NCI-H345 (cell line): ENCODE measurements at regions not wholly inside any gene's neighbourhood (a gene's known extent, or its start where the extent isn't known, plus 50 kb on each side); places are given as distances from the start of the nearest gene placed in this dataset.
A peak's percentile ranks its signal among the peaks of the same experiment; 100 is the strongest.
"Not testable (repeated sequence)": the region's sequence is repeated elsewhere in the genome, so short reads cannot be mapped to it uniquely, and the experiment has no call there.

Source experiments
- DNase-seq: peaks from one replicate; lab custom pipeline; 2025; lab: John Stamatoyannopoulos, UW

DNA sequence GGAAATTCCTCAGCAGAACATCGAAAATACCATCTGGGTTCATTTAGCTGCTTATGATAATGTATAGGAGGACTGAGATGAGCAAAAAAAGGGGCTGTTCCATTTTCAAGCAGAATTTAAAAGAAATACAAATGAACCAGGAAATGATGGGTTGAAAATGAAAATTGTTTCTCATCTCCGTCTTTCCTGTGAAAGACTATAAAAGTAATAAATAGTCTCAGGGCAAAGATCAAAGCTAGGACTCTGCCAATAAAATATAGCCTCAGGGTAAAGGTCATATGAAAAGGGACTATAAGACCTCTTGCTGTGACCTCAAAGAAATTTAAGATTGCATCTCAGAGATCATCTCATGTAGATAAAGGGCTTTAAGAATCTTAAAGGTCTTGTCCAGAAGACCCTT, 478.0 kb downstream of the BTG1 start:
- DNase-seq = no peak

DNA sequence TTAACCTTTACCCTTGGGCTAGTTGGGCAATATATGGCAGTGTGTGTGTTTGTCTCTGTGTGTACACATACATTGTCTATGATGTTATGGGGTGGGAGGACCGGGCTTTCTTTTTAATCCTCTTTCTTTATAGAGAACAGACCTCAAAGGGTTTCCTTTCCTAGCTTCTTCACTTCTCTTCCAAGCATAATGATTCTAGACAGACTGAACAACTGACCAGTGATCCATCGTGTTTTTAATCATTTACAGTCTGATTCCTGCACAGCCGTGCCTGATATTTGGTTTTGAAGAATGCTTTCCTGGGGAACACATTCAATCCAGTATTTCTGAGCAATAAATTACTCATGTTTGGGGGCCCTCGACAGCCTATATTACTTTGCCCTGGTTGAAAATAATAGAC, 481.1 kb upstream of the DCN start:
- DNase-seq = peak; percentile 41

DNA sequence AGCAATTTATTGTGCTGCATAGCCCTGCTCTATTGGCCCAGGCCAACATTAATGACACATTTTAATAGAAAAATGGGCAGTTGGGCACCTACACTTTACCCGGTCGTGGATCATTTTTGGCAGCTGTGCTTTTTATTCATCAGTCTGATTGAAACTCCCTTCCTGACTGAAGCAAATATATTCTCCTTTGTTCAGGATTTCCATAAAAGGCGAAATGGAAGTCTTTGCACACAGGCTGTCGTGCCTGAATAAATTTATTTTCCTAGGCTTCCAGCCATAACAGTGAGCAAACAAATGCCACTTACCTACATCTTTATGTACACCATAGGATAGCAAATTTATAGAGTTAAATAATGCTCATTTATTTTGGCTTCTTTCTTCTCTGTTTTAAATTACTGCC, 480.7 kb upstream of the DCN start:
- DNase-seq = peak; percentile 87

DNA sequence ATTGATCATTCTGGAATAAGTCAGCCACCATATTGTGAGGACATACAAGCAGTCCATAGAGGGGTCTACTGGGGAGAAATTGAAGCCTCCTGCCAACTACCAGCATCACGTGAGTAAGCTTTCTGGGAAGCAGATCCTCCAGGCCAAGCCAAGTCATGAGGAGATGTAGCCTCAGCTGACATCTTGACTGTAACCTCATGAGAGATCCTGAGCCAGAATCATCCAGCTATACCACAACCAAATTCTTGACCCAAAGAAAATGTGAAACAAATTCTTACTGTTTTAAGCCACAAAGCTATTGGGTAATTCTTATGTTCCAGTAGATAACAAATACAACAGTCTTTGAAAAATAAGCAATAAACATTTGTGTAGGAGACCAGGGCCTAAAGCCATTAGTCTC, 479.4 kb upstream of the DCN start:
- no peak for DNase-seq

DNA sequence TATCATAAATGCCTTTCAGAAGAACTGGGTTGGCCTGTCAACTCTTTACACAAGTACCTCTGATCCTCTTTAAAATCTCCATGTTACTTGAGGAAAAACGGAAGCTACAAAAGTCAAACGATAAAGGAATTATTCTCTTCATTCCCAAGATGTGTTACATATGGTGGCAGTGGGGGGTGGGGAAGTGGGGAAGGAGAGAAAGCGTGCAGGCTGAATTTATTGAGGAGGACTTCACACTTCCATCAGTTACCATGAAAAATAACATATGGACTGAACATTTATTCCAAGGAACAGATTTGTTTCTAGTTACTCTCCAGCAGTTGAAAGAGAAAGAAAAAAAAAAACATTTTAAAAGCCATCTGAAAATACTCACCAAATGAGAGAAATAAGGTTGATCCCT, 474.4 kb upstream of the DCN start:
- no peak for DNase-seq

DNA sequence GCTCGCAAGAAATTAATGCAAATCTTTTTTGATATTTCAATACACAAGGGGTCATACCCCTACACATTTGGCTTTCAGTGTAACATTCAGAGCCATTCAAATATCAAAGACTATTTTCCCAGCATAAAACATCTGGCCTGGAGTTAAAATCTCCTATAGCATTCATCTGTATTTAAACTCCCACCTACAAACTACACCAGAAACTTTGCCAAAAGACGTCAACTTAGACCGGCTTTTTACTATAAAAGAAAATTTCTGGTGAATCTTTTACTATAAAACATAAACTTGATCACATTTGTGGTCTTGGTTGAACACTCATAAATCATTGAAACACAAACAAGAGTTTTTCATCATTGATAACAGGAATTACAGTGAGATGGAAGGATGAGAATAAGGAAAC, 473.3 kb upstream of the DCN start:
- no peak for DNase-seq

DNA sequence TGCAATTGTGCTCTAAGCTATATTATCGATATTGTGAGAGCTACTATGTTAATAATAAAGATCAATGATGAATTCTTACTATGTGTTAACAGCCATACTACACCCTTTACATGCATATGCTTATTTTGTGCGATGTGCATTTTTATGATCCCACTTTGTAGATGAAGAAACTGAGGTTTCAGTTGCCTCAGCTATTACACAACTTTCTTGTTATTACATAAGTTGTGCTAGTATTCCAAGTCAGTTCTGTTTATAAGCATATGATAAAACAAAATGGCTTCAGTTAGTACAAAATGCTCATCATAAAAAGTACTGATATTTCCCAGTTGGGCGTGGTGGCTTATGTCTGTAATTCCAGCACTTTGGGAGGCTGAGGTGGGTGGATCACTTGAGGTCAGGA, 471.5 kb upstream of the DCN start:
- DNase-seq = no peak

DNA sequence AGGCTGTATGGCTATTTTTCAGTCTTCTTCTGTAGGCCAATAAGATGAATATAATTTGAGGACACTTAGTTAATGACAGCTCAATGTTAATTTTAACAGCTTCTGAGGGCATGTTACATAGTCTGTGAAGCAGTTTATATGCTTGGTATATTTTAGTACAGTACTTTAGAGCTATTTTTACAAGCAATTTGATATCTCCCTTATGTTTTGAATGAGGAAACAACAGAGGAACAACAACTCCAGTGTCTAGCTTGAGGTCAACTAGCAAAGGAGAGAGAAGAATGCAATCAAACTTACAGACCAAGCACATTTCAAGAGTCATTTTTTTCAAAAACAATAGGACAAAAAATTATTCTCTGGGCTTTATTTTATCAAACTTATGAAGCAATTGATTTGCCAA, 469.1 kb upstream of the DCN start:
- no peak for DNase-seq

DNA sequence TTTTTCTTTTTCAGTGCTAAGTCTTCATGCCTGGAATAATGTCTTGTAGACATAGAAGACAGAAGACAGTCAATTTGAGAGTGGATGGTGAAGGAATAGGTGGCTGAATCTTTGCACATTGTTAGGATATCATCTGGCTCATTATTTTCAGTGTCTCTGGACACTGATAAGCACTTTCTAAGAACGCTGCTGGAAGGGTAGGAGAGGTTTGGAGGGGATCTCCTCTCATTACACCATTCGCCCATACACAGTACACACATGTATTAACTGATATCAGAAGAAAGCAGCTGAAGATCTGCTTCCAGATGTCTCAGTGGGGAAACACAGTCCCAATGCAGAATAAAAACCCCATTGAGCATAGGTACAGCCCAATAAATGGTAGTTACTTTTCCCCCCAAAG, 461.1 kb upstream of the DCN start:
- DNase-seq = no peak

DNA sequence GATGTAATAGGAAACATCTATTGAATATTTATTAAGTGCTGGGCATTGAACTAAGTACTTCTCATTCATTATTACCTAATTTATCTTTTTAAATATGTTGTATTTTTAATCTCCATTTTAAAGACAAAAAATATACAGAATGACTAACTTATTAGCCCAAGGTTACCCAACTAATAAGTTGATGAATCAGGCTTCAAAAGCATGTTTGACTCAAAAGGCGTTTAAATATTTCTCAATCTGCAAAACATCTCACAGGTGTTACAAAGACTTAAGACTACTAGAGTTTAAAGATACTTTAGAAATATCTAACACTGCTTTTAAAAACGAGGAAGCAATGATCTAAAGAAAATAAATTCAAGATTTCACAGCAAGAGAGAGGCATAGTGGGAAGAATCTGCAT, 457.4 kb upstream of the DCN start:
- DNase-seq = no peak

DNA sequence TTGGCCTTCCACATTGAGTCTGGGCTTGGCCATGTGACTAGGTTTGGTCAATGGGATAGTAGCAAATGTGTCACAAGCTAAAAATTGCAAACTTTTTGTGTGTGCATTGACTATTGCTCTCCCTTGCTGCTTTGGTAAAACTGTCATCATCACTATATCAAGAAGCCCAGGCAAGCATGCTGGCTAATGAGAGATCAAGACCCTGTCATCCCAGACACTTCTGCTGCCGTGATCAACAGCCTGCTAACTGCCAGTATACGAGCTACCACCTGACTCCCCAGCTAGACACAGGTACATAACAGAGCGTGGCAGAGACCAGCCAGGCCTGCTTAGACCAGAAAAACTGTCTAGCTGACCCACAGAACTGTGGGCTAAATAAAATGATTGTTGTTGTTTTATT, 456.7 kb upstream of the DCN start:
- no peak for DNase-seq

DNA sequence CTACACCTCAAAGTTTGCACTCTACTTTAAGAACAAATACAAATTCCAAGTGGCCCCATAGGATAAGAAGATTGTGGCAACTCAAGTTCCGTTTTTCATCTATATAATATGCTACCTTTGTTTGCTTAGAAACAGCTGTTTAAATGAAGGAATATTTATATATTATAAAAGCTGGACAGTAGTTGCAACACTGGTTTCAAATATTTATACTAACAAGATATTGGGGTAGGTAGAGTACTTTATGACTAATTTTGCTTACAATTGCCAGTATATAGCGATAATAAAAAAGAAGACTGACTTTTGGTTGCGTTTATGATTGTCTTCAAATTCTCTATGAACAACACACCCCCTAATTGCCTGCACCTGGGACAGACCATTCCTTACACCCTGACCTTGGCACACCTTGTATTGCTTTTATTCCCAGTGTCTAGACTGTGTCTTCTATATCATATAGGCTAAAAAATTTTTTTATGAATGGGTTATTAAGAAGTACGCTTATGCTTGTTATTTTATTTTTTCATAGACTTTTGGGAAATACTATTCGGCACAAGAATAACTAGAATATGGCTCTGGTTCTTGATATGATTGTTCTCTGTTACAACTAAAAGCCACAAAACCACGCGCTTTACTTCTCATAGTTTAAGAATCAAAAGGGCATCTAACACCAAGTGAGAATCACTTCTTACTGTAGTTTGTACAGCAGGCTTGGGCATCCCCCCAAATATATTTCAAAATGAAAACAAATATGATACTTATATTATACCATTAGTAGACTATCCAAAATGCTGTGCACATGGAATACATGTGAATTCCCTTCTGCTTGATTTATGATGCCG, 455.4 kb upstream of the DCN start:
- DNase-seq = no peak

DNA sequence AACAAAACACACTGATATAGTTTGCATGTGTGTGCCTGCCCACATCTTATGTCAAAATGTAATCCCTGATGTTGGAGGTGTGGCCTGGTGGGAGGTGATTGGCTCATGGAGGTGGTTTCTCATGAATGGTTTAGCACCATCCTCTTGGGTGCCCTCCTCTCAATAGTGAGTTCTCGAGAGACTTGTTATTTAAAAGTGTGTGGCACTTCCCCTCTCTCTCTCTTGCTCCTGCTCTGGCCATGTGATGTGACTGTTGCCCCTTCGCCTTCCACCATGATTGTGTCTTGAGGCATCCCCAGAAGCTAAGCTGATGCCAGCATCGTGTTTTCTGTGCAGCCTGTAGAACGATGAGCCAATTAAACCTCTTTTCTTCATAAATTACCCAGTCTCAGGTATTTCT, 454.1 kb upstream of the DCN start:
- DNase-seq = no peak

DNA sequence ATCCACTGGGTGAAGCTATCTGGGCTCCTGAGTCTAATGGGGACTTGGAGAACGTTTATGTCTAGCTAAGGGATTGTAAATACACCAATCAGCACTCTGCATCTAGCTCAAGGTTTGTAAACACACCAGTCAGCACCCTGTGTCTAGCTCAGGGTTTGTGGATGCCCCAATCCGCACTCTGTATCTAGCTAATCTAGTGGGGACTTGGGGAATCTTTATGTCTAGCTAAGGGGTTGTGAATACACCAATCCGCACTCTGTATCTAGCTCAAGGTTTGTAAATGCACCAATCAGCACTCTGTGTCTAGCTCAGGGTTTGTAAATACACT, 451.7 kb upstream of the DCN start:
- not testable (repeated sequence) for DNase-seq

DNA sequence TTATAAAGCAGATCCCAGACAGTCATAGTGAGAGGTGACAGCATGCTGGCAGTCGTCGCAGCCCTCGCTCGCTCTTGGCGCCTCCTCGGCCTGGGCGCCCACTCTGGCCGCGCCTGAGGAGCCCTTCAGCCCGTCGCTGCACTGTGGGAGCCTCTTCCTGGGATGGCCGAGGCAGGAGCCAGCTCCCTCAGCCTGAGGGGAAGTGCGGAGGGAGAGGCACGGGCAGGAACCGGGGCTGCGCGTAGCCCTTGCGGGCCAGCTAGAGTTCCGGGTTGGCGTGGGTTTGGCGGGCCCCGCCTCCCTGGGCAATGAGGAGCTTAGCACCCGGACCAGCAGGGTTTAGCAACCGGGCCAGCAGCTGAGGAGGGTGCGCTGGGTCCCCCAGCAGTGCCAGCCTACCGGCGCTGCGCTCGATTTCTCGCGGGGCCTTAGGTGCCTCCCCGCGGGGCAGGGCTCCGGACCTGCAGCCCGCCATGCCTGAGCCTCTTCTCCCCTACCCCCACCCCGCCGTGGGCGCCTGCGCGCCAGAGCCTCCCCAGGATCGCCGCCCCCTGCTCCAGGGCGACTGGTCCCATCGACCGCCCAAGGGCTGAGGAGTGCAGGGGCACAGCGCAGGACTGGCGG, 451.2 kb upstream of the DCN start:
- DNase-seq = no peak

DNA sequence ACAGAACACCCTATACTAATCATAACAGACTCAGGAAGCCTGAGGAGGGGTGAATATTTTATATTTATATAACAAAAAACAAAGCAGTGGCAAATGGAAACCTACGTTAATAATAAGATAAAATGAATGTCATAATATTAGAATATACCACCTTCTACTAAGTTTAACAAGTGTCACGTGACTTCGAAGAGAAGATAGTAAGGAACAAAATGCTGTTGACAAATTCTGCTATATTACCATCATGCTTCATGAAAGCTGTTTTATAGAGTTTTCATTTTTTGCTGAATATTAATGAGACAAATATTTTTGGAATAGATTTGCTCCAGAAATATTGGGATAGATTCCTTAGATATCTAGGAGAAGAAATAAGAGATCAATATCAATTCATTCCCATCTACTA, 450.6 kb upstream of the DCN start:
- DNase-seq = no peak

DNA sequence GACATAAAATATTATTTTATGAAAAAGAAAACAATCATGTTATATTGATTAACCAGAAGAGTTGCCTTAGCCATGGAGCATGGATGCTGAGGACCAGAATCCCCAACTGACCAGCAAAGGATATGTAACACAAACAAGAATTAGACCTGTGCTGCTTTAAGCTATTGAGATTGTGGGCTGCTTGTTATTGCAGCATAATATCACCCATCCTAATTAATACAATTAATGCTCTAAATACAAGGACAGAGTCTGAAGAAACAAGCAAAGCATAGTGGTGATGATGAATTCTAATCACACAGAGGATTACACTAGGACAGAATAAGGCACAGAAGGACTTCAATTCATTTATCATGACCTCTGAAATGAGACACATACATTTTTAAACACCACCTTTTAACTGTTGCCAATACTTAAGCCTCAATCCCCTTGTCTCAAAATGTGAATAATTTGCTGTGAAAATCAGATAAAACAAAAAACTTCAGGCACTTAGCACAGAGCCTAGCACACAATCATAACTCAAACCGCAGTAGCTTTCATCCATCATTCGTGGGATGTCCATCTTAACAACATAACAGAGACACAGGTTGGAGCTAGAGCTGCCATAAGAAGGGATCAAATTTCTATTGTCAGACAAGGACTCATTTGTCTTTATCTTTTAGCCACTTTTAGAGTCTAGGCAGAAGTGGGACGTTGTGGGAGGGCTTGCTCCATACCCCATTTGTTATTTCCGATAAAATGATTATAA, 449.6 kb upstream of the DCN start:
- no peak for DNase-seq

DNA sequence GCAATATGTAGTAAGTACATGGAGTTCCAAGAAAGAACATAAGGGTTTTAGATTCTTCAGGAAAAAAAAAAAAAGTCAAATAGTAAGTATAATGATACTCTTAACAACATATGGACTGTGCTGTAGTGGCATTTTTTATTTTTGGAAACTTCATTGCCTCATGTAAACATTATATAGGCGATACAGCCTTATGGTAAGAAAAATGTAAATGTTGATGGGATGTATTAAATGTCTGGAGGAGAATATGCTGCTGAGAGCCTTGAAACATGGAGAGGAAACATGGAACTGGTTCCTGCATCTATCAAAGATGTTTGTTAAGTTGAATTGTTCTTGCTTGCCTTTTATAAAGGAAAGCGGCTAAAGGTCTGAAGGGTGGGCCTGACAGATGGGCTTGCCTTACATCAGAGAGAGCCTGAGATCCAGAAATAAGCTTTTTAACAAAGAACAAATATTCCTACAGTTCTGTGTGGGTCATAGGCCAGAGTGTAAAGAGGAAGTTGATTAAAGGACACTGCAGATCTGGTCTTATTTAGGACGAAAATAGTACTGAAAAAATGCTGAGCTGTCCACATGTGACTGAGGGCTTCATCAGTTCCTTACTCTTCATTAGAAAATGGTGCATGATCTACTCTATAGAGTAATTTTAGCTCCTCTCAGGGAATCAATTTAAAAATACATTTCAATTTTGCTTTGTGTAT, 448.1 kb upstream of the DCN start:
- no peak for DNase-seq

DNA sequence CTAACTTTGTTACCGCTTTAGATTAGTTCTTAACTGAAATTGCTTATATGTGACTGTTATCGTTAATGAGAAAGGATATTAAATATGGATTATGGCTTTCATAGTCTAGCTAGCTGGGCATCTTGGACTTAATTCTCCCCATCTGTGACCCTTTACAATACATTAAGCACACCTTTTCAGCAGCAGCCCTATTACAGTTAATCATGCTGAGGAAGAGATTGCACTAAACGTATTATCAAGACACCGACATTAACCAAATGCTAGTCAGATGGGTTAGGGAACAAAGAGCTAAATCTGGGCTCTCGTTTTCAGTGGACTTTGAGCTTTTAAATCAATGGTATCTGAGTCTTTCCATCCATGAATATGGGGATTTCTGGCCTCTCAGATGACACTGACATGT, 447.5 kb upstream of the DCN start:
- no peak for DNase-seq

DNA sequence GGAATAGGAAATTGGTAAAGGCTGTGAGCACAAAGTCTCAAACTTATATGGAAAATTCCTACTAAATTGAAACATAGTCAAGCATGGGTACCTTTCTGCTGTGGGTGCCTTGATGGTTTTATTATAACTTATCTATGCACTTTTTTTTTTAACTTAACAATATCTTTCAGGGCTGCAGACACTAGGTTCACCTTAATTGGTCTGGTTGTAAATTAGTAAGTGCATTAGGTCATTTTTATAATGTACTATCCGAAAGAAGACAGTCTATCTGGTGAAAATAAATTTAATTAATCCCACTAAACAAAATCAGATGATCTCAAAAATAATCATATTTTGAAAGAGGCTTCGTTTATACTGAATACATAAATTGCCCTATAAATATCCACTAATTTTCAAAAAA, 446.8 kb upstream of the DCN start:
- DNase-seq = no peak

DNA sequence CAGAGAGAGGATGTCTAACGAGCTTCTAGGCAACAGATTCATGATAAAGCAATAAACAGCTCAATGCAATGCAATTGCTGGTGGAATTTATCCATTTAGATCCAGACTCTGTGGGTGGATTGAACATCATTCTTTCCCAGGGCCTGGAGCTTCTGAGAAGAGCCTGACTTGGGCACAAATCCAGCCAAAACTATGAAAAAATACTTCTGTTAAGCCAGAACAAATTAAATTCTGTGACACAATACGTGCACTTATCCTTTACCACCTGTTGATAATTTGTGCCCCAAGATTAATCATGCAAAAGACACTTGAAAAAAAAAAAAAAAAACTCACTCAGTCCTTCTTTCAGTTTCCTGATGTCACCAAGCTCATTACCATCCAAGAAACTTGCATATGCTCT, 446.0 kb upstream of the DCN start:
- DNase-seq = no peak

DNA sequence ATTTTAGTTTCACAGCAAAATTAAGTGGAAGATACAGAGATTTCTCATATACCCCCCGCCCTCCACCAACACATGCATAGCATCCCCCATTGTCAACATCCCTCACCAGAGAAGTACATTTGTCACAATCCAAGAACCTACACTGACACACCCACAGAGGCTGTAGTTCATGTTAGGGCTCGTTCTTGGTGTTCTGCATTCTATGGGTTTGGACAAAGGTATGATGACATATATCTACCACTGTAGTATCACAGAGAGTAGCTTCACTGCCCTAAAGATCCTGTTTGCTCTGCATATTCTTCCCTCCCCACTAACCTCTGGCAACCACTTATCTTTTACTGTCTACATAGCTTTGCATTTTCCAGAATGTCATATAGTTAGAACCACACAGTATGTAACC, 444.6 kb upstream of the DCN start:
- DNase-seq = no peak

DNA sequence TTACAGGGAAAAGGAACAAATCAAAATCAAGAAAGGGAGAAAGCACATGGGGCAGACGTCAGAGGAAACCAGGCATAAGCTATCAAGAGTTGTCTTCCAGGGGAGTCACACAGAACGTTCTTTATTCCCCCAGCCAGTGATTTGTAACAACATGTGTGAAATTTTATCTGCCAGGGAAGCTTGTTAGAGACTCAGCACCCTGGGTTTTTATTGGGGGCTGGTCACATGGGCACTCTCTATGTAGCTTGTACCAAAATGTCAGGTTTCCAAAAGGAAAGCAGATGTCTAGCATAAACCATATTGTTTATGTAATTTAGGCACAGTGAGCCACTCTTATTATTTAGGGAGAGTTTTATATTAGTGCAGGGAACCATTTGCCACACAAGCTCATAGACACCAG, 440.4 kb upstream of the DCN start:
- DNase-seq = no peak
